ENCODE measurements at regions not wholly inside any gene's neighbourhood (a gene's known extent, or its start where the extent isn't known, plus 50 kb on each side); places are given as distances from the start of the nearest gene placed in this dataset.

DNA sequence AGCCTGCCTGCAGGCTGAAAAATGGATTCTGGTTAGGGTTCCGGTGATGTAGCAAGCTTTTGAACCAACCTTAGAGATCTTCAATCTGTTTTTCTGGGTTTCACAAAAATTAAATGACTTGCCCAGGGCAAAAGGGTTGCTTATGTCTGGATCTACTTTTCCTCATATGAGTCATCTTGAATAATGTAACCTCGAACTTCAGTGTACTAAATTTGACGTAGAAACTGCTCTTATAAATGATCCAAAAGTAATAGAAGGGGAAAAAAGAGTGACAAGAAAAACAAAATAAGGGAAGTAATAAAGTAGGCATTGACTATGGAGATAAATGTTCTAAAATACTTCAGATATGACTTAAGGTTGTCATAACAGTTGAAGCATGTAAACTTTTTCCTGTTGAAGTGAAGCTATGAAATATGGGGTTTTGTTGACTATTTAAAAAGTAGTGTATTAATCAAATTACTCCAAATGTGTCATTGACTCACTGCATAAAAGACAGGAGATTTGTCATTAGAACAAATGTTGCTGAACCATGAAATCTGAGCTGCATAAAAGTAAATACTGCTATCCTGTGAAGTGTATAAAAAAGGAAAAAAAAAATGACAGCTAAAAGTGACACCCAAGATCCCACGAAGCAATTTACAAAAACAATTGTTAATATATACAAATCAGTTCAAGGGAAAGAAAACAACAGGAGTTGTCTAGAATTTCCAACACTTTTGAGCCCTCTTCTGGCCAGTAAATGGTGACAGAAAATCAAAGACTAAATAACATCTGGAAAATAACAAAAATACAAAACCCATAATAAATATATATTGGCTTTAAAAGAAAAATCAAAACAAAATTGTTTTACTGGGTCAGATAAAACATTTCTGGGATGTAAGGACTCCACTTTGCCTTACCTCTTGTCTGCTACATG is 103.6 kb upstream of the SERPINE2 start:
- Histone ChIP-seq H3K4me3 (ENCODE audit: low read depth, low read length) (no peak overlapping the region), H3K36me3 (ENCODE audit: control insufficient read depth, insufficient read depth, low read length) (no peaks in the 10 kb centered on the region), H3K79me2 (no peaks in the 10 kb centered on the region), H3K4me1 (no peaks in the 10 kb centered on the region), H3K27ac (no peak overlapping the region), H3K27me3 (ENCODE audit: control insufficient read depth, insufficient read depth, low read length) (no peaks in the 10 kb centered on the region), H3K9me3 (ENCODE audit: control insufficient read depth, low read length) (no peaks in the 10 kb centered on the region), H3K4me2 (ENCODE audit: low read length) (no peak overlapping the region), H2AFZ (no peak overlapping the region), H3K9ac (no peak overlapping the region)
- TF ChIP-seq, protein P1, sequence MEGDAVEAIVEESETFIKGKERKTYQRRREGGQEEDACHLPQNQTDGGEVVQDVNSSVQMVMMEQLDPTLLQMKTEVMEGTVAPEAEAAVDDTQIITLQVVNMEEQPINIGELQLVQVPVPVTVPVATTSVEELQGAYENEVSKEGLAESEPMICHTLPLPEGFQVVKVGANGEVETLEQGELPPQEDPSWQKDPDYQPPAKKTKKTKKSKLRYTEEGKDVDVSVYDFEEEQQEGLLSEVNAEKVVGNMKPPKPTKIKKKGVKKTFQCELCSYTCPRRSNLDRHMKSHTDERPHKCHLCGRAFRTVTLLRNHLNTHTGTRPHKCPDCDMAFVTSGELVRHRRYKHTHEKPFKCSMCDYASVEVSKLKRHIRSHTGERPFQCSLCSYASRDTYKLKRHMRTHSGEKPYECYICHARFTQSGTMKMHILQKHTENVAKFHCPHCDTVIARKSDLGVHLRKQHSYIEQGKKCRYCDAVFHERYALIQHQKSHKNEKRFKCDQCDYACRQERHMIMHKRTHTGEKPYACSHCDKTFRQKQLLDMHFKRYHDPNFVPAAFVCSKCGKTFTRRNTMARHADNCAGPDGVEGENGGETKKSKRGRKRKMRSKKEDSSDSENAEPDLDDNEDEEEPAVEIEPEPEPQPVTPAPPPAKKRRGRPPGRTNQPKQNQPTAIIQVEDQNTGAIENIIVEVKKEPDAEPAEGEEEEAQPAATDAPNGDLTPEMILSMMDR (IDR thresholded peaks at IDR 0.05), result no peak

DNA sequence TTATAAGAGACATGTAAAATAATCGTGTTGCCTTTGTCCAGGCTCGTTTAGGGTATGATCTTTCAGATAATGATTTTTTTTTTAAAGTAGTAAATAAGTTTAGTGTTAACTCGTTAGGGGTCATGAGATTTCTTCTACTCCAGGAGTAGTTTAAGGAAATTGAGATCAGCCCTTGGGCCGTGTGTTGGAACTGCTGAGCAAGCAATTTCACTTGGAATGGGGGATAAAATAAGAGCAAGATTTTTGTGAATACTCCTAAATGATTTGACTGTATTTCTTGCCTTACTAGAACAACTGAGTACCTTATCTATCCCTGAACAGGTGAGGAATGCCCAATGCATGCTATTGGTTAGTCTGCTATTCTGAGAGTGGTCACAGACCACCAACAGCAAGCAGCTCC is 102.2 kb upstream of the SERPINE2 start:
- TF ChIP-seq, protein P1 (IDR thresholded peaks at IDR 0.05), result no peak
- no peaks in the 10 kb centered on the region for H3K79me2 ChIP-seq
- no peak overlapping the region for H3K9ac ChIP-seq
- no peaks in the 10 kb centered on the region for H3K27me3 ChIP-seq (ENCODE audit: control insufficient read depth, insufficient read depth, low read length)
- no peak overlapping the region for H3K27ac ChIP-seq
- H3K4me2 ChIP-seq (ENCODE audit: low read length), result no peak overlapping the region
- no peak overlapping the region for H2AFZ ChIP-seq
- H3K36me3 ChIP-seq (ENCODE audit: control insufficient read depth, insufficient read depth, low read length), result no peaks in the 10 kb centered on the region
- H3K4me1 ChIP-seq, result no peaks in the 10 kb centered on the region
- no peak overlapping the region for H3K4me3 ChIP-seq (ENCODE audit: low read depth, low read length)
- H3K9me3 ChIP-seq (ENCODE audit: control insufficient read depth, low read length), result no peaks in the 10 kb centered on the region

DNA sequence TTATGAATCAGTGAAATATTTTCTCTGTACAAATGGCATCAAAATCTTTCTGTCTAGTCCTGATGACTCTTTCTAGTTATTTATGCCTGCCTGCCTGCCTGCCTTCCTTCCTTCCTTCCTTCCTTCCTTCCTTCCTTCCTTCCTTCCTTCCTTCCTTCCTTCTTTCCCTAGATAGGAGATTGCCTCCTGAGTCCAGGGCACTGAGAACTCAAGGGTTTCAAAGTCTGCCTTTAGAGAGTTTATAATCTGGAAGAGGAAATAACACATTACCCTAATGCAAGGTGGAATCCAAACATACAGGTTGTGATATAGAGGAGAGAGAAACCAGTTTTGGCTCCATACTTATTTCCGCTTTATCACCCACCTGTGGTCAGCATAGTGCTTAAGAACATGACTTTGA is 98.1 kb upstream of the SERPINE2 start:
- H3K27ac ChIP-seq, result no peak overlapping the region
- no peak overlapping the region for H3K4me2 ChIP-seq (ENCODE audit: low read length)
- H3K4me3 ChIP-seq (ENCODE audit: low read depth, low read length), result no peak overlapping the region
- no peaks in the 10 kb centered on the region for H3K36me3 ChIP-seq (ENCODE audit: control insufficient read depth, insufficient read depth, low read length)
- TF ChIP-seq, protein P1 (IDR thresholded peaks at IDR 0.05), result no peak
- no peaks in the 10 kb centered on the region for H3K9me3 ChIP-seq (ENCODE audit: control insufficient read depth, low read length)
- H2AFZ ChIP-seq, result no peak overlapping the region
- no peak overlapping the region for H3K9ac ChIP-seq
- no peaks in the 10 kb centered on the region for H3K79me2 ChIP-seq
- no peaks in the 10 kb centered on the region for H3K4me1 ChIP-seq
- no peaks in the 10 kb centered on the region for H3K27me3 ChIP-seq (ENCODE audit: control insufficient read depth, insufficient read depth, low read length)

DNA sequence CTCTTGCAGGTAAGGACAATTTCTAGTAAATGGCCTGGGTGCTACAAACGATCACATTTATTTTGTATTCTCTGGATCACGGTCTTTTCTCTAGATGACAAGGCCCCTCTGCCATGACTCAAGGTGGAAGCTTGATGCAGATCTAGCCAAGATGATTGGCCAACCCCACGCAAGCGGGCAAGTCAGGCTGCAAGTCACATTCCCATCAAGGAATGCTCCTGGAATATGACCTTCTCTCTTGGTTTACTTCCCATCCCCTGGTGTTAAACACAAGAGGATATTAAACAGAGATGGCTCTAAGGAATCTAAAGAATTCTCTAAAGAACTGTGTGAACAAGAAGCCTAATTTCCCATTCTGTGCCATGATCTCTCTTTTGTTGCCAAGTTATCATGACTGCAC is 97.3 kb upstream of the SERPINE2 start:
- no peak overlapping the region for H3K4me3 ChIP-seq (ENCODE audit: low read depth, low read length)
- no peaks in the 10 kb centered on the region for H3K4me1 ChIP-seq
- H3K9ac ChIP-seq, result no peak overlapping the region
- TF ChIP-seq, protein P1 (IDR thresholded peaks at IDR 0.05), result no peak
- no peaks in the 10 kb centered on the region for H3K79me2 ChIP-seq
- no peaks in the 10 kb centered on the region for H3K27me3 ChIP-seq (ENCODE audit: control insufficient read depth, insufficient read depth, low read length)
- H3K9me3 ChIP-seq (ENCODE audit: control insufficient read depth, low read length), result no peaks in the 10 kb centered on the region
- no peak overlapping the region for H3K27ac ChIP-seq
- no peak overlapping the region for H3K4me2 ChIP-seq (ENCODE audit: low read length)
- no peak overlapping the region for H2AFZ ChIP-seq
- no peaks in the 10 kb centered on the region for H3K36me3 ChIP-seq (ENCODE audit: control insufficient read depth, insufficient read depth, low read length)

DNA sequence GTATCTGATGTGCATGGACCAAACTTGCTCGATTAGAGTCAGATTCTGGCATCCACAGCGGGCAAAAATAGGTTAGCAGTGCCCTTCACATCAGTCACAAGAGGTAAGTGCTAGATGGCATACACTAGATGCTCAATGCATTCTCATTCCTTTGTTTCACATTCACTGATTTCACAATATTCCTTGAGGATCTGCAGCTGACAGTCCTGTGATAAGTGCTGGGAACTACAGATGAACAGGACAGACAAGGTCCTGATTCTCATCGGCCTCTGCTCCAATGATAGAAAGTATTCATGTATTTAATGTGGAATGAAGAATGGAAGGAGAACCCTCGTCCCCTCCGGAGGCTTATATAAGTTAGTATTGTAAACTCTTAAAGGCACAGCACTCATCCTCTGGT is 96.8 kb upstream of the SERPINE2 start:
- TF ChIP-seq, protein P1 (IDR thresholded peaks at IDR 0.05), result no peak
- no peak overlapping the region for H3K4me2 ChIP-seq (ENCODE audit: low read length)
- H3K9me3 ChIP-seq (ENCODE audit: control insufficient read depth, low read length), result no peaks in the 10 kb centered on the region
- H3K27me3 ChIP-seq (ENCODE audit: control insufficient read depth, insufficient read depth, low read length), result no peaks in the 10 kb centered on the region
- no peaks in the 10 kb centered on the region for H3K36me3 ChIP-seq (ENCODE audit: control insufficient read depth, insufficient read depth, low read length)
- H3K4me3 ChIP-seq (ENCODE audit: low read depth, low read length), result no peak overlapping the region
- H3K9ac ChIP-seq, result no peak overlapping the region
- H3K4me1 ChIP-seq, result no peaks in the 10 kb centered on the region
- no peak overlapping the region for H2AFZ ChIP-seq
- H3K79me2 ChIP-seq, result no peaks in the 10 kb centered on the region
- H3K27ac ChIP-seq, result no peak overlapping the region

Measured in parathyroid adenoma (tissue), 2 donors.